ENCODE measurements at regions not wholly inside any gene's neighbourhood (a gene's known extent, or its start where the extent isn't known, plus 50 kb on each side); places are given as distances from the start of the nearest gene placed in this dataset.
"Not testable (repeated sequence)": the region's sequence is repeated elsewhere in the genome, so short reads cannot be mapped to it uniquely, and the experiment has no call there.

- DNase-seq (ENCODE audit: extremely low read depth, low read depth, low spot score): no peak
These were observed 273.5 kb upstream of the HS3ST1 start for GRCh38 chr4:11701966-11702725.

- DNase-seq (ENCODE audit: extremely low read depth, low read depth, low spot score): no peak
These were observed 272.1 kb upstream of the HS3ST1 start for GRCh38 chr4:11700751-11701226.

- DNase-seq (ENCODE audit: extremely low read depth, low read depth, low spot score): peak; percentile 29
These were observed 270.3 kb upstream of the HS3ST1 start for GRCh38 chr4:11698846-11699590.

GRCh38 chr4:11698033-11698432, 269.3 kb upstream of the HS3ST1 start:
- no peak for DNase-seq (ENCODE audit: extremely low read depth, low read depth, low spot score)

- no peak for DNase-seq (ENCODE audit: extremely low read depth, low read depth, low spot score)
These were observed 265.0 kb upstream of the HS3ST1 start for GRCh38 chr4:11693693-11694092.

GRCh38 chr4:11691236-11691635, 262.5 kb upstream of the HS3ST1 start:
- peak; percentile 42 for DNase-seq (ENCODE audit: extremely low read depth, low read depth, low spot score)

- DNase-seq (ENCODE audit: extremely low read depth, low read depth, low spot score): no peak
These were observed 259.0 kb upstream of the HS3ST1 start for GRCh38 chr4:11687727-11688126.

- DNase-seq (ENCODE audit: extremely low read depth, low read depth, low spot score): no peak
These were observed 256.8 kb upstream of the HS3ST1 start for GRCh38 chr4:11685481-11685880.

GRCh38 chr4:11675051-11675800, 246.5 kb upstream of the HS3ST1 start:
- no peak for DNase-seq (ENCODE audit: extremely low read depth, low read depth, low spot score)

- DNase-seq (ENCODE audit: extremely low read depth, low read depth, low spot score): no peak
These were observed 241.6 kb upstream of the HS3ST1 start for GRCh38 chr4:11670304-11670703.

- no peak for DNase-seq (ENCODE audit: extremely low read depth, low read depth, low spot score)
These were observed 240.5 kb upstream of the HS3ST1 start for GRCh38 chr4:11669156-11669555.

GRCh38 chr4:11663114-11663513, 234.4 kb upstream of the HS3ST1 start:
- no peak for DNase-seq (ENCODE audit: extremely low read depth, low read depth, low spot score)

GRCh38 chr4:11650801-11651596, 222.3 kb upstream of the HS3ST1 start:
- DNase-seq (ENCODE audit: extremely low read depth, low read depth, low spot score): no peak

GRCh38 chr4:11647433-11647832, 218.7 kb upstream of the HS3ST1 start:
- no peak for DNase-seq (ENCODE audit: extremely low read depth, low read depth, low spot score)

- DNase-seq (ENCODE audit: extremely low read depth, low read depth, low spot score): not testable (repeated sequence)
These were observed 214.4 kb upstream of the HS3ST1 start for GRCh38 chr4:11643081-11643480.

- no peak for DNase-seq (ENCODE audit: extremely low read depth, low read depth, low spot score)
These were observed 211.9 kb upstream of the HS3ST1 start for GRCh38 chr4:11640584-11640983.

- DNase-seq (ENCODE audit: extremely low read depth, low read depth, low spot score): no peak
These were observed 207.9 kb upstream of the HS3ST1 start for GRCh38 chr4:11636551-11636950.

- DNase-seq (ENCODE audit: extremely low read depth, low read depth, low spot score): no peak
These were observed 207.3 kb upstream of the HS3ST1 start for GRCh38 chr4:11636031-11636430.

GRCh38 chr4:11635342-11635741, 206.6 kb upstream of the HS3ST1 start:
- no peak for DNase-seq (ENCODE audit: extremely low read depth, low read depth, low spot score)

- no peak for DNase-seq (ENCODE audit: extremely low read depth, low read depth, low spot score)
These were observed 205.6 kb upstream of the HS3ST1 start for GRCh38 chr4:11634283-11634682.

- no peak for DNase-seq (ENCODE audit: extremely low read depth, low read depth, low spot score)
These were observed 204.7 kb upstream of the HS3ST1 start for GRCh38 chr4:11633430-11633829.
